Left lung (tissue), 4 donors: ENCODE measurements at regions not wholly inside any gene's neighbourhood (a gene's known extent, or its start where the extent isn't known, plus 50 kb on each side); places are given as distances from the start of the nearest gene placed in this dataset.

ENCODE experiments used
- ATAC-seq: fragments of 200-7000 bp; cut with Tn5 transposase; one replicate; pipeline ENCODE4 v1.9.1; 2020; ENCODE audit warnings: moderate library complexity
- DNase-seq, 4 donors: peaks; one replicate each; pipeline ENCODE4 v3.0.0-alpha.2; 2013 to 2020
- H3K27ac ChIP-seq, 2 donors: fragments of 200-600 bp; sonication (generic) in 1 of 2; one replicate each; pipeline versions ENCODE4 v1.5.0 to v1.8.0; 2020 to 2021
- H3K27me3 ChIP-seq, 2 donors: fragments of 200-600 bp; sonication (generic) in 1 of 2; one replicate each; pipeline versions ENCODE4 v1.5.0 to v1.8.0; 2020 to 2021
- H3K36me3 ChIP-seq, 2 donors: fragments of 200-600 bp; sonication (generic) in 1 of 2; one replicate each; pipeline versions ENCODE4 v1.5.0 to v1.8.0; 2020 to 2021
- H3K4me1 ChIP-seq, 2 donors: fragments of 200-600 bp; one replicate each; pipeline ENCODE4 v1.8.0; 2021
- H3K4me3 ChIP-seq, 2 donors: fragments of 200-600 bp; sonication (generic) in 1 of 2; one replicate each; pipeline versions ENCODE4 v1.5.0 to v1.8.0; 2020 to 2021; ENCODE audit warnings: mild to moderate bottlenecking in 1 of 2
- H3K9me3 ChIP-seq, 2 donors: fragments of 200-600 bp; sonication (generic) in 1 of 2; one replicate each; pipeline versions ENCODE4 v1.5.0 to v1.8.0; 2020 to 2021
- intact Hi-C, 2 donors: fragments of 100-400 bp; cut with DNase I; formaldehyde crosslinking; loops; one replicate each; pipeline versions ENCODE4 v1.11.2 to v1.14.2; 2022
- TF ChIP-seq, protein P1 (sequence below), 2 donors: fragments of 200-600 bp; sonication (generic) in 1 of 2; IDR thresholded peaks; one replicate each; pipeline versions ENCODE4 v1.5.0 to v1.8.0; 2021; ENCODE audit warnings: antibody characterized with exemption in 2 of 2
- donor health status: DM: no; HTN: yes; CAD: no.
- donor health status: DM: no; HTN: no; CAD: no.

DNA sequence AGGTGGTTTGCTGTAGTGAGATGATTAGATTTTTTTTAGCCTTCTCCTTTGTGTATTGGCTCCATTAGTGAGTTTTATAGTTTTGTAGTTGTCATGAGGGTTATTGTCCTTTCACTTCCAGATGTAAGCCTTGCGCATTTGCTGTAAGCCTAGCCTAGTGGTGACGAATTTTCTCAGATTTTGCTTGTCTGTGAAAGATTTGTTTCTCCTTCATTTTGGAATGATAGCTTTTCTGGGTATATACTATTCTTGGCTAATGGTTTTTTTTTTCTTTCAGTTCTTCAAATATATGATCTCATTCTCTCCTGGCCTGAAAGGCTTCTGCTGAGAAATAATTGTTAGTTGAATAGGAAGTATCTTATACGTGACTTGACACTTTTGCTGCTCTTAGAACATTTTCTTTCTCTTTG is 166.5 kb upstream of the THRB start:
- Histone ChIP-seq H3K4me1 (no peaks in the 10 kb centered on the region), H3K27me3 (no peaks in the 10 kb centered on the region), H3K4me3 (no peak overlapping the region), H3K36me3 (no peaks in the 10 kb centered on the region), H3K9me3 (no peaks in the 10 kb centered on the region), H3K27ac (no peak overlapping the region)
- no peak for ATAC-seq
- TF ChIP-seq, protein P1, sequence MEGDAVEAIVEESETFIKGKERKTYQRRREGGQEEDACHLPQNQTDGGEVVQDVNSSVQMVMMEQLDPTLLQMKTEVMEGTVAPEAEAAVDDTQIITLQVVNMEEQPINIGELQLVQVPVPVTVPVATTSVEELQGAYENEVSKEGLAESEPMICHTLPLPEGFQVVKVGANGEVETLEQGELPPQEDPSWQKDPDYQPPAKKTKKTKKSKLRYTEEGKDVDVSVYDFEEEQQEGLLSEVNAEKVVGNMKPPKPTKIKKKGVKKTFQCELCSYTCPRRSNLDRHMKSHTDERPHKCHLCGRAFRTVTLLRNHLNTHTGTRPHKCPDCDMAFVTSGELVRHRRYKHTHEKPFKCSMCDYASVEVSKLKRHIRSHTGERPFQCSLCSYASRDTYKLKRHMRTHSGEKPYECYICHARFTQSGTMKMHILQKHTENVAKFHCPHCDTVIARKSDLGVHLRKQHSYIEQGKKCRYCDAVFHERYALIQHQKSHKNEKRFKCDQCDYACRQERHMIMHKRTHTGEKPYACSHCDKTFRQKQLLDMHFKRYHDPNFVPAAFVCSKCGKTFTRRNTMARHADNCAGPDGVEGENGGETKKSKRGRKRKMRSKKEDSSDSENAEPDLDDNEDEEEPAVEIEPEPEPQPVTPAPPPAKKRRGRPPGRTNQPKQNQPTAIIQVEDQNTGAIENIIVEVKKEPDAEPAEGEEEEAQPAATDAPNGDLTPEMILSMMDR (IDR thresholded peaks at IDR 0.05), result no peak
- intact Hi-C loops, result no loop called here
- DNase-seq, result no peak

DNA sequence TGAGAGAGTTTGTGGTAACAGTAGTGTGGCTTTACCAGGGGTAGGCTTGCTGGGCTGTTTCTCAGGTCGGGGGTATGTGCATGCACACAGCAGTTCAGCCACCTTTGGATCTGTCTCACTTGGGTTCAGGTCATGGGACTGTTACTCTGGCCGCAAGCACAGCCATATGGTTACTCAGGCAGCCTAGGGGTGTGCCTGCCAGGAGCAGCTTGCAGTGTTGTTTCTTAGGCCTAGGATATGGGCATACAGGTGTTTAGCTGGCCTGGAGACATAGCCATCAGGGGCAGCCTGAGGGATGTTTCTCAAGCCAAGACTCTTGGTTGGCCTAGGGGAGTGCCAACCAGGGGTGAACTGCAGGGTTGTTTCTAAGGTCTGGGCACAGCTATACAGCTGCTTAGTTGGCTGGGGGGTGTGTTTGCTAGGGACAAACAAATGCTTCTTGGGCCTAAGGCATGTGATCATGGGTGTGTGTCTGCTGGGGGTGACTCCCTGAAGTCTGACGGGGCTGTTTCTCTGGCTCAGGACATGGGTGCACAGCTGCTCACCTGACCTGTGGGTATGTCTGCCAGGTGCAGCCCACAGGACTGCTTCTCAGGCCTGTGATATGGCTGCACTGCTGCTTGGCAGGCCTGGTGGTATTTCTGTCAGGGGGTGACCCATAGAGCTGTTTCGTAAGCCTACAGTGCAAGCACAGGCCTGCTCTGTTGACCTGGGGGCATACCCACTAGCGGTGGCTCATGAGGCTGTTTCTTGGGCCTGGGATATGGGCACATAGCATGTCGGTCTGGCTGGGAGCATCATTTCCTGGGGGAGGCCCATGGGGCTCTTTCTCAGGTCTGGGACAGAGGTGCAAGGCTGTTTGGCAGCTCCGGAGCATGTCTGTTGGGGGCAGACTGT is 168.0 kb upstream of the THRB start:
- no peaks in the 10 kb centered on the region for H3K9me3 ChIP-seq
- no peaks in the 10 kb centered on the region for H3K4me1 ChIP-seq
- intact Hi-C loops, result no loop called here
- ATAC-seq (no peak), DNase-seq (no peak)
- H3K4me3 ChIP-seq, result no peak overlapping the region
- TF ChIP-seq, protein P1 (IDR thresholded peaks at IDR 0.05), result no peak
- H3K27me3 ChIP-seq, result no peaks in the 10 kb centered on the region
- no peaks in the 10 kb centered on the region for H3K36me3 ChIP-seq
- H3K27ac ChIP-seq, result no peak overlapping the region

DNA sequence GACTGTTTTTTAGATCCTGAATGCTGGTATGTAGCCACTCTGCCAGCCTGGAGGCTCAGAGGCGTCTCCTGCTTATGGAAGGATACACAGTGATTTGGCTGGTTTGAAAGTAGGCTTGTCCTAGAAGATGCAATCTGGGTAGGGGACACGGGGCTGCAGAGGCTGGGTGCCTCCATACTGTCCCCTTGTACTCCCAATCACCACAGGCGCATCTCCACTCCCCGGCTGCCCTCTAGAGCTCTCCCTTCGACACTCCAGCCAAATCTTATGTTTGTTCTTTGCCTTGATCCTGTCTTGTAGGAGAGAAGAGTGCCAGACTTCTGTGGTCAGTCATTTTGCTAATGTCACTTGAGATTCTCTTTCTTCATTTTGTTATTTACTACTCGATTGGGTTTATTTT is 168.8 kb upstream of the THRB start:
- no peaks in the 10 kb centered on the region for H3K9me3 ChIP-seq
- DNase-seq (no peak), ATAC-seq (no peak)
- TF ChIP-seq, protein P1 (IDR thresholded peaks at IDR 0.05), result no peak
- no peaks in the 10 kb centered on the region for H3K36me3 ChIP-seq
- intact Hi-C loops, result no loop called here
- no peaks in the 10 kb centered on the region for H3K4me1 ChIP-seq
- H3K4me3 ChIP-seq, result no peak overlapping the region
- no peaks in the 10 kb centered on the region for H3K27me3 ChIP-seq
- no peak overlapping the region for H3K27ac ChIP-seq

DNA sequence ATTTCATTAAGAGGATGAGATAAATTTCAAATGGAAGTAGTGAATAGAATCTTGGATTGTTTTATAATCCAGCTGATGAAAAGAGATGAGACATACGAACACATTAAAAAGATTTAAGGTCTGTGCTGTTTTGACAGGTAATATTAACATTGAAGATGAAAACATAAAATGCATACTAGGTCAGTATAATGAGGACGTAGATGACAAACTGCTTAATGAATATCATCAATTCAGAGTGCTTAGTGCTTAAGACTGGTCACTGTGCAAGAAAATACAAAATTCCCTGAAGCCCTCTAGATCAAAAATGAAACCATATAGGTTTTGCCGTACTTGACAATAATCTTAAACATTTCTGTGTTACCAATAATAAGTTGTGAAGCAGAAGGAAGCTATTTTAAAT is 173.4 kb upstream of the THRB start:
- Histone ChIP-seq H3K4me1 (no peaks in the 10 kb centered on the region), H3K27ac (no peak overlapping the region), H3K27me3 (no peaks in the 10 kb centered on the region), H3K9me3 (no peaks in the 10 kb centered on the region), H3K4me3 (no peak overlapping the region), H3K36me3 (no peaks in the 10 kb centered on the region)
- TF ChIP-seq, protein P1 (IDR thresholded peaks at IDR 0.05), result no peak
- intact Hi-C loops, result no loop called here
- ATAC-seq, result no peak
- no peak for DNase-seq

DNA sequence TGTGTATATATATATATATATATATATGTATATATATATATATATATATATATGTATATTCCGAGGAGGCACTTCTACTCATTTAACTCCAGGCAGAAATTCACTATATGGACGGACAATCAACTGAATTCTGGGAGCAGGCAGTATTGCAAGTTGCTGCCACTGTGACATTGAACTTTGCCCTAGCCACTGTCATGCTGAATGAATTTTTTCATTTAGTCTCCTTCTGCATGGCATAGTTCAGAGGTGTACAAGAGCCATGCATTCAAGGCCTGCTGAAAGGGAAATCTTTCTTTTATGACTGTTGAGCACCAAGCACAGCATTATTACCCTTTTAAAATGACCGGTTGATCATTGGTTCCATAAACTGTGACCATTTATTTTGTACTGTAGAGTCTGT is 176.2 kb upstream of the THRB start:
- H3K27me3 ChIP-seq, result no peaks in the 10 kb centered on the region
- intact Hi-C loops, result no loop called here

More for the DNA sequence above, 176.2 kb upstream of the THRB start:
- H3K36me3 ChIP-seq, result no peaks in the 10 kb centered on the region
- no peaks in the 10 kb centered on the region for H3K4me1 ChIP-seq
- H3K4me3 ChIP-seq, result no peak overlapping the region
- no peak overlapping the region for H3K27ac ChIP-seq
- ATAC-seq, result no peak
- TF ChIP-seq, protein P1 (IDR thresholded peaks at IDR 0.05), result no peak
- DNase-seq, result no peak
- no peaks in the 10 kb centered on the region for H3K9me3 ChIP-seq
